HUDEP-2 (cell line): ENCODE measurements at regions not wholly inside any gene's neighbourhood (a gene's known extent, or its start where the extent isn't known, plus 50 kb on each side); places are given as distances from the start of the nearest gene placed in this dataset.
"Not testable (repeated sequence)": the region's sequence is repeated elsewhere in the genome, so short reads cannot be mapped to it uniquely, and the experiment has no call there.

ENCODE experiments used
- DNase-seq, 76 experiments: peaks; one replicate each; lab custom pipeline; 2025; ENCODE audit not compliant: unreplicated experiment in 76 of 76; lab: John Stamatoyannopoulos, UW

DNA sequence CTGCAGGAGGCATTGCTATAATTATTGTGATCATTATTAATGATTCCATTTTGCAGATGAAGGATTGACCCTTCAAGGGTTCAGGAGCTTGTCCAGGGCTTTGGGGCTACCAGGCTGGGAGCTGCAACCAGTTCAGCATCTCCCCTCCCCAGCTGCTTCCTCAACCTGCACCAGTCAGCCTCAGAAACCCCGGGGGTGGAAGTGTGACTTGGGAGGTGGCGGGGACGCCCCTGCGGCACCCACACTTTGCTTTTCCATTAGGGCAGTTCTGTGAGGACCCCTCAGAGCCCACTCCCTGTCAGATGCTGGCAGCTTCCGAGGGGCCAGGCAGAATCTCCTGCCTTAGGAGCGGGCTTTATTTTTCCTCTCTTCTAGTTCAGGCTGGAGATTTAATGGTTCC lies 85.6 kb downstream of the OLFM1 start:
- DNase-seq = no peak

DNA sequence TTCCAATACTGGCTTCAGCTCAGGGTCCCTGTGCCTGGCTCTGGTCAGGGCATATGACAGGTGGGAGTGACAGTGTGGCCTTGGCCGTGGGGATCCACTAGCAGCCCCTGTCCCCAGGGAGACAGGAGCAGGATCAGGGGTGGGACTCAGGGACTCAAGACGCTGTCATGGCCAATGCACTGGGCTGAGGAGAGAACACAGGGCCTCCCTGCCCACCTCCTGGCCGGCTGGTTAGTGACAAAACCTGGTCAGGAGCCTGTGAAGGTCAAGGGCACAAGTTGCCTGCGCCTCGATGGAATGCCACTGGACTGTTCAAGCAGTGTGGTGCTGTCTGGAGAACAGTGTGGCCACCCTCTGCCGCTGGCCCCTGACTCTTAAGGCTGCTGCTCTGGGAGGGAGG lies 86.8 kb downstream of the OLFM1 start:
- no peak for DNase-seq

- DNase-seq = no peak
Measured at GRCh38 chr9:135174981-135175380, 87.5 kb downstream of the OLFM1 start.

DNA sequence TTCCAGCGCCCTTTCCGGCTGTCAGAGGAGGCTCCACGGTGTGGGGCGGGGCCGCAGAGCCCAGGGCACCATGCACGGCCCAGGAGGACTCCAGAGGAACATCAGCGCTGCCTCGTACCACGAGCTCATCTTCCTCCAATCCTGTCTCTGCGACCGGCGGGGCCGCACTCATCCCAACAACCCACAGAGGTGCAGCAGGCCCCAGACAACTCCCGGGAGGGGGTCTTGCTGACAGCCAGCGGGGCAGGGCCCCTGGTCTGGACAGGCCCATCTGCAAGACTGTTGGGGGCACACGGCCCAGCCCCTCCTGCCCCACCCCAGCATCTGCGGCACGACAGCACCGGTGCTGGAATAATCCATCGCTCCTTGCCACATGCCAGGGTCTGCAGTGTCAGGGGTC lies 88.8 kb downstream of the OLFM1 start:
- no peak for DNase-seq

DNA sequence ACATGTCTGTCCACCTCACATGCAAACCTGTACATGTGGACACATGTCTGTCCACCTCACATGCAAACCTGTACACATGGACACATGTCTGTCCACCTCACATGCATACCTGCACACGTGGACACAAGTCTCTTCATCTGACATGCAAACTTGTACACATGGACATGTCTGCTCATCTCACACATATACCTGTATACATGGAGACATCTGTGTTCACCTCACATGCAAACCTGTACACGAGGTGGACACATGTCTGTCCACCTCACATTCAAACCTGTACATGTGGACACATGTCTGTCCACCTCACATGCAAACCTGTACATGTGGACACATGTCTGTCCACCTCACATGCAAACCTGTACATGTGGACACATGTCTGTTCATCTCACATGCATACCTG lies 90.1 kb downstream of the OLFM1 start:
- DNase-seq = not testable (repeated sequence)

DNA sequence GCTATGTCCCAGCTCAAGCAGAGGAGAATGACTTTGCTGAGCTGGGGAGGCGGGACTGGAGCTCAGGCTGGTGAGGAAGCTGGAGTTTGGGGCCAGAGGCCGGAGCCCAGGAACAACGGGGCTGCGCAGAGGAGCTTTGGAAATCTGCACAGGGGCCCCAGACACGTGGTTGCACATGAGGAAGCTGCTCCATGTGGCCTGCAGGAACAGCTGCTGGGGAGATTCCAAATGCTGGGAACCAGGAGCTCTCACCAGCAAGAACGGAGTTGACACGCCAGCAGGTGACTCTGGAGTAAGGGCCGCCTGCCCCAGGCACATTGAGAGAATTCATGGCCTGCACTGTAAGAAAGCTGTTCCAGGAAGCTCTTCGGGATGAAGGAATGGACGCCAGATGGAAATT lies 91.0 kb downstream of the OLFM1 start:
- DNase-seq = no peak

DNA sequence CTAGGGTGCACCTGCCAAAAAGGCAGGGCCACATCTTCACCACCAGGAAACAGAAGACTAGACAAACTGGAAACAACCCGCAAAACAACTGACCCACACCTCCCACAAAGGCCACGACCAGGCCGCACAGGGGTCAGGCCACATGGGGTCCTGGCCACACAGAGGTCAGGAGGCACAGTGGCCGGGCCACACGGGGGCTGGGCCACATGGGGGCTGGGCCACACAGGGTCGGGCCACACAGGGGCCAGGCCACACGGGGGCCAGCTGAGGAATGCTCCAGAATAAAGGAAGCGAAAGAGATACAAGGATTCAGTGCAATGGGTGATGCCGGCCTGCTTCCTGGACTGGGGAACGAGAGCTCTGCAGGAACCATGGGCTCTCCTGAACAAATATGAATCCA lies 91.6 kb downstream of the OLFM1 start:
- no peak for DNase-seq

GRCh38 chr9:135179976-135180375 lies 92.5 kb downstream of the OLFM1 start:
- no peak for DNase-seq

- DNase-seq = no peak
Measured at GRCh38 chr9:135180586-135180985, 93.1 kb downstream of the OLFM1 start.

GRCh38 chr9:135181336-135181735 lies 93.9 kb downstream of the OLFM1 start:
- no peak for DNase-seq

GRCh38 chr9:135181841-135182240 lies 94.4 kb downstream of the OLFM1 start:
- DNase-seq = not testable (repeated sequence)

DNA sequence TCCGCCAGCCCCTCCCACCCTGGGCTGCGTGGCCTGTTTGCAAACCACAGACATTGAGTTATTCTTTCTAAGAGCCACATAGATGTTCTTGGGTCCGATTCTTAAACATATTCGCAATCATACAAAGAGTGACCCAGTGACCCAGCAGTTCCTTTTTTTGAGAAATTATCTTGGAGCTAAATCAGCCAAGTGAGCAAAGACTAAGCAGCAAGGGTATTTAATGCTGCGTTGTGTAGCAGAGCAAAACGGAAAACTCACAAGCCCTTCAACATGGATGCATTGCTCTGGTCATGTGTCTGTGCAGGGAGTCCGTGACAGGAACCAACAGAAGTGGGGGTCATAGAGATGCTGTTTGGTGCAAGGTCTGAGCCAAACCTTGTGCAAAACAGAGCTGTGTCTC lies 95.6 kb downstream of the OLFM1 start:
- DNase-seq = no peak

GRCh38 chr9:135183528-135184180 lies 96.2 kb downstream of the OLFM1 start:
- no peak for DNase-seq

DNA sequence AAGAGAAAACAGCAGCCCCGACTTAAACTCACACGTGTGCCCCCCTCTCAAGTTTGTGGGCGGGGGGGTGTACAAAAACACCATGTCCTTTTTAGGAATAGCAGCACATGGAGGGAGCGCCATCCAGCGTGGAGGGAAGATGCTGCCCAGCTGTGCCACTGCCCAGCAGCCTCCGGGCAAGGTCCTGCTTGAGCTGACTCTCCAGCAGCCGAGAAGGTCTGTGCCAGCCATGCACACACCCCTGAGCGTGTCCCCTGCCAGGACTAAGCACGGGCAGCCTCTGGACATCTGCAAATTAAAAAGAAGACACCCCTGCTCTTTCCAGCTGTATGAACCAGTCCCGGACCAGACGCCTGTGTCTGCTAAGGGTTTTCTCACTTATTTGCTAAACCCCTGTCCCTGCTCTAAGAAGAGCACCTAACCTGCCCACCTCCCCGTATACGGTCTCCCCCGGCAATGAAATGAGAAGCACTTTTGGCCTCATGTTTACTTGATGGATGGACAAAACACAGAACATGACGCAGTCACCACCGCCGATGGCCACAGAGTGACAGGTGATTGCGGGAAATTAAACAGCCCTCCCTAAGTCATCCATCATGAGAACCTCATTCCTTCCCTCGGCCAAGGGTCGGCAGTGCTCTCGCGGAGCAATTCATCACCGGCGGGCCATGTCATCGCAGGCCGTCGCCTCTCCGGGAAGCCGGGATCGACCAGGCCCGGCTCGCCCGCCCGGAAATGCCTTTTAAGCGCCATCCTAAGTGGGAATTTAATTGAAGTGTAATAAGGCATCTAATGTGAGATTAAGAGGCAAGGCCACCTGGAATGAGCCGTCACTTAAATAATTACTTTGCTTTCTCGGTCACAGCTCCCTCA lies 96.9 kb downstream of the OLFM1 start:
- no peak for DNase-seq

DNA sequence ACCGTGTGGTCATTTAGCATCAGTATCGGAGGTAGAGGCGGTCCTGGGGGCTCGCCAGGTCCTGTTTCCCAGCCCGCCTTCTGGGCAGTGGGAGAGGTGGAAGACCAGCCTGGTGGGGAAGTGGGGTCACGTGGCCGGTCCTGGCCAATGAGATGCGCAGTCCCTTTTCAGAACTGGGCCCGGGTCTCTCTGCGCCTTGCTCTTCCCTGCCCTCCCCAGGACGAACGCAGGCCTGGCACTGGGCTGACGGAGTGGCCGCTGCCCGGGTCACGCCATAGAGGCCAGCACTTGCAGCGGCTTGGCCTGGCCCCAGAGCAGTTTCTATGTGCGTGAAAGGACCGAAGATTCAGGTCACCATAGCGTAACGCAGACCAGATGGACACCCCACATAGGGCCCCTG lies 97.6 kb downstream of the OLFM1 start:
- DNase-seq = no peak

GRCh38 chr9:135186248-135187164 lies 99.0 kb downstream of the OLFM1 start:
- DNase-seq = no peak

- DNase-seq = no peak
Measured at GRCh38 chr9:135187365-135187764, 99.9 kb downstream of the OLFM1 start.

- no peak for DNase-seq
Measured at GRCh38 chr9:135188681-135189151, 101.2 kb downstream of the OLFM1 start.

GRCh38 chr9:135189497-135189896 lies 102.0 kb downstream of the OLFM1 start:
- DNase-seq = no peak

GRCh38 chr9:135190789-135191577 lies 103.5 kb downstream of the OLFM1 start:
- no peak for DNase-seq
